HepG2 (cell line): ENCODE measurements at regions not wholly inside any gene's neighbourhood (a gene's known extent, or its start where the extent isn't known, plus 50 kb on each side); places are given as distances from the start of the nearest gene placed in this dataset.

Experiments used
- ATAC-seq: fragments of 200-7000 bp; cut with Tn5 transposase; 3 replicates; pipeline ENCODE4 v1.9.1; 2020; ENCODE audit warnings: mild to moderate bottlenecking, moderate library complexity
- BruUV-seq: library from RNA; stranded (reverse); fragments of 400-500 nt; replicated peaks from 2 replicates; lab custom pipeline; 2021; lab: Mats Ljungman, UMichigan
- CTCF ChIA-PET: fragments of 300-600 bp; formaldehyde crosslinking; extraction: SDS; loops from one replicate; lab custom pipeline; 2021; ENCODE audit warnings: low total read pairs, inconsistent platforms, low intra/inter-chr PET ratio; lab: Yijun Ruan, JAX
- POLR2A ChIA-PET: fragments of 350-600 bp; sonication (Branson Sonifier 250); formaldehyde crosslinking; loops from one replicate; lab custom pipeline; 2020; ENCODE audit warnings: antibody characterized with exemption, inconsistent platforms; lab: Yijun Ruan, JAX
- DNase-seq: peaks from one replicate; pipeline ENCODE4 v3.0.0-alpha.2; 2015; ENCODE audit warnings: low spot score
- FAIRE-seq: peaks from 3 replicates; lab custom pipeline; 2011; peaks lifted over from hg19 to GRCh38; lab: Jason Lieb, UNC
- H2AFZ ChIP-seq: one replicate; pipeline ENCODE4 v1.6.1; 2011; ENCODE audit warnings: low read length, inconsistent platforms
- H3K27ac ChIP-seq: fragments of 300-600 bp; 3 replicates; pipeline ENCODE4 v1.8.0; 2011; ENCODE audit warnings: mixed run types, mild to moderate bottlenecking, mixed read lengths, low read length, inconsistent platforms; ENCODE audit not compliant: insufficient read depth; ENCODE audit errors: extremely low read length
- H3K27me3 ChIP-seq, 2 experiments: fragments of 200-600 bp in 1 of 2; 2 replicates in 1 of 2; 3 replicates in 1 of 2; pipeline versions ENCODE4 v1.6.0 to v1.8.0; 2011; ENCODE audit warnings: low read length in 2 of 2, mild to moderate bottlenecking in 2 of 2, moderate library complexity in 2 of 2, inconsistent platforms in 1 of 2; ENCODE audit not compliant: insufficient read depth in 2 of 2, control insufficient read depth in 1 of 2
- H3K36me3 ChIP-seq, 2 experiments: fragments of 200-600 bp in 1 of 2; replicated peaks in 1 of 2; 2 replicates in 1 of 2; 3 replicates in 1 of 2; pipeline versions ENCODE4 v1.5.1 to v1.8.0; 2011; ENCODE audit warnings: low read length in 2 of 2, inconsistent platforms in 1 of 2; ENCODE audit not compliant: insufficient read depth in 2 of 2, control insufficient read depth in 1 of 2
- H3K4me1 ChIP-seq: 2 replicates; pipeline ENCODE4 v1.5.1; 2012; ENCODE audit warnings: low read length, inconsistent platforms; ENCODE audit not compliant: insufficient read depth
- H3K4me2 ChIP-seq: 2 replicates; pipeline ENCODE4 v1.6.0; 2011; ENCODE audit warnings: low read depth, low read length, inconsistent platforms
- H3K4me3 ChIP-seq, 3 experiments: fragments of 200-600 bp in 1 of 3; sonication (generic), shearing (Covaris generic) in 1 of 3; replicated peaks in 1 of 3; 2 replicates each; pipeline ENCODE4 v1.5.1; 2011 to 2016; ENCODE audit warnings: low read length in 3 of 3, inconsistent platforms in 2 of 3, low read depth in 2 of 3, mild to moderate bottlenecking in 2 of 3, control low read depth in 1 of 3, mixed read lengths in 1 of 3; ENCODE audit not compliant: insufficient read depth in 1 of 3
- H3K79me2 ChIP-seq: one replicate; pipeline ENCODE4 v1.6.1; 2011; ENCODE audit warnings: low read length, inconsistent platforms; ENCODE audit not compliant: insufficient read depth
- H3K9ac ChIP-seq: 2 replicates; pipeline ENCODE4 v1.6.0; 2011; ENCODE audit warnings: mild to moderate bottlenecking, low read depth, low read length, inconsistent platforms; ENCODE audit not compliant: insufficient read depth
- H3K9me3 ChIP-seq: 2 replicates; pipeline ENCODE4 v1.5.1; 2012; ENCODE audit warnings: mild to moderate bottlenecking, low read length
- H4K20me1 ChIP-seq: 2 replicates; pipeline ENCODE4 v1.6.0; 2011; ENCODE audit warnings: inconsistent platforms, mild to moderate bottlenecking, low read length, moderate library complexity; ENCODE audit not compliant: insufficient read depth
- ATF7 ChIP-seq, 2 experiments: fragments of 450-650 bp in 1 of 2; sonication (generic) in 1 of 2; formaldehyde crosslinking in 1 of 2; IDR thresholded peaks; 2 replicates each; pipeline versions ENCODE4 v1.4.0 to v1.6.1; 2016 to 2020; ENCODE audit warnings: antibody characterized with exemption in 1 of 2, mild to moderate bottlenecking in 1 of 2, missing genetic modification reagents in 1 of 2
- CEBPB ChIP-seq: IDR thresholded peaks from 2 replicates; pipeline ENCODE4 v1.6.1; 2011; ENCODE audit warnings: low read depth, low read length, improper control_type of control experiment, borderline replicate concordance
- KLF9 ChIP-seq: IDR thresholded peaks from 2 replicates; pipeline ENCODE4 v1.6.1; 2016; ENCODE audit warnings: low read depth
- MTF1 ChIP-seq: sonication (generic); formaldehyde crosslinking; IDR thresholded peaks from 2 replicates; pipeline ENCODE4 v1.5.0; 2020; ENCODE audit warnings: missing genetic modification reagents
- PHF5A ChIP-seq: IDR thresholded peaks from one replicate; pipeline ENCODE4 v1.6.1; 2018; ENCODE audit warnings: low read depth, missing genetic modification reagents; ENCODE audit not compliant: unreplicated experiment
- SOX13 ChIP-seq, 3 experiments: fragments of 450-650 bp in 1 of 3; sonication (generic) in 1 of 3; formaldehyde crosslinking in 1 of 3; IDR thresholded peaks in 2 of 3; conservative IDR thresholded peaks in 1 of 3; 2 replicates each; pipeline versions ENCODE4 v1.5.0 to v1.6.1; 2016 to 2020; ENCODE audit warnings: antibody characterized with exemption in 1 of 3, mild to moderate bottlenecking in 1 of 3, missing compliant biosample characterization in 1 of 3, missing genetic modification reagents in 1 of 3, moderate library complexity in 1 of 3
- ZNF282 ChIP-seq: fragments of 450-650 bp; IDR thresholded peaks from 2 replicates; pipeline ENCODE4 v1.6.1; 2018; ENCODE audit not compliant: partially characterized antibody
- ZNF510 ChIP-seq: sonication (generic); formaldehyde crosslinking; IDR thresholded peaks from 2 replicates; pipeline ENCODE4 v1.4.0; 2020; ENCODE audit warnings: low read depth, mild to moderate bottlenecking, missing genetic modification reagents
- ZNF781 ChIP-seq: sonication (generic); formaldehyde crosslinking; IDR thresholded peaks from 2 replicates; pipeline ENCODE4 v1.5.1; 2020; ENCODE audit warnings: borderline replicate concordance, mild to moderate bottlenecking, missing genetic modification reagents; ENCODE audit errors: not compliant biosample characterization
- WGBS: methylation state at CpG from one replicate; pipeline ENCODE4 v1.1.6; 2017; ENCODE audit warnings: low lambda C conversion rate; 5-methylcytosine and 5-hydroxymethylcytosine counted together
- in situ Hi-C: cut with HindIII; loops from 2 replicates; pipeline ENCODE4 v1.10.0; 2017; ENCODE audit warnings: low pct_unique_long_range_greater_than_20kb; ENCODE audit not compliant: extremely low pct_ligation_motif_present
- intact Hi-C: fragments of 100-400 bp; cut with micrococcal nuclease; formaldehyde crosslinking; loops from one replicate; pipeline ENCODE4 v1.10.0; 2022; ENCODE audit not compliant: unreplicated experiment
- TF ChIP-seq, protein P1 (sequence below): sonication (generic); formaldehyde crosslinking; IDR thresholded peaks from 2 replicates; pipeline ENCODE4 v1.8.1; 2022; ENCODE audit warnings: mild to moderate bottlenecking, missing genetic modification reagents

DNA sequence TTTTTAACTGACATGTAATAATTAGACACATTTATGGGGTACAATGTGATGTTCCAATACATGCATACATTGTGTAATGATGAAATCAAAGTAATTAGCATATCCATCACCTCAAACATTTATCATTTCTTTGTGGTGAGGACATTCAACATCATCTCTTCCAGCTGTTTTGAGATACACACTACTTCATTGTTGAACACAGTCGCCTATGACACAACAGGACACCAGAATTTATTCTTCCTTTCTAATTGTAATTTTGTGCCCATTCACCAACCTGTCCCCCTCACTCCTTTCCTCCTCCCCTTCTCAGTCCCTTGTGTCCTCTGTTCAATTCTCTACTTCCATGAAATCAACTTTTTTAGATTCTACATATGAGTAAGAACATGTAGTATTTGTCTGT lies 113.4 kb upstream of the CBLB start:
- in situ Hi-C loops: no loop called here
- FAIRE-seq (no peak), ATAC-seq (no peak), DNase-seq (no peak)
- POLR2A ChIA-PET: no interaction called here
- no peak overlapping the region for H3K27ac ChIP-seq
- intact Hi-C loops: no loop called here
- H3K9me3 ChIP-seq: peaks cover 7% of the 10 kb centered on the region
- H3K79me2 ChIP-seq: no peaks in the 10 kb centered on the region
- no peak overlapping the region for H3K9ac ChIP-seq
- no peak overlapping the region for H3K4me3 ChIP-seq
- H3K27me3 ChIP-seq: no peaks in the 10 kb centered on the region
- H4K20me1 ChIP-seq: no peaks in the 10 kb centered on the region
- no peaks in the 10 kb centered on the region for H3K4me1 ChIP-seq
- CTCF ChIA-PET: no interaction called here
- no peaks in the 10 kb centered on the region for H3K36me3 ChIP-seq
- no TSS peak for BruUV-seq
- H3K4me2 ChIP-seq: no peak overlapping the region
- WGBS: 48% methylated on average over 1 of the region's 1 CpG
- H2AFZ ChIP-seq: no peak overlapping the region
- TF ChIP-seq KLF9 (CRISPR knock-in tag) (no peak), ATF7 (IDR thresholded peaks at IDR 0.05) (peak; percentile 8; the same call in 1 of the 2 replicates), ATF7 (CRISPR knock-in tag; IDR thresholded peaks at IDR 0.05) (no peak), MTF1 (CRISPR knock-in tag) (no peak), CEBPB (peak; percentile 60; the same call in 1 of the 2 replicates), ZNF781 (CRISPR knock-in tag) (no peak), SOX13 (IDR thresholded peaks at IDR 0.05) (no peak), SOX13 (CRISPR knock-in tag; conservative IDR thresholded peaks at IDR 0.05 in 1 of 2, IDR thresholded peaks at IDR 0.05 in 1 of 2) (no peak), ZNF282 (no peak), PHF5A (CRISPR knock-in tag) (no peak), ZNF510 (no peak)
- TF ChIP-seq, protein P1, sequence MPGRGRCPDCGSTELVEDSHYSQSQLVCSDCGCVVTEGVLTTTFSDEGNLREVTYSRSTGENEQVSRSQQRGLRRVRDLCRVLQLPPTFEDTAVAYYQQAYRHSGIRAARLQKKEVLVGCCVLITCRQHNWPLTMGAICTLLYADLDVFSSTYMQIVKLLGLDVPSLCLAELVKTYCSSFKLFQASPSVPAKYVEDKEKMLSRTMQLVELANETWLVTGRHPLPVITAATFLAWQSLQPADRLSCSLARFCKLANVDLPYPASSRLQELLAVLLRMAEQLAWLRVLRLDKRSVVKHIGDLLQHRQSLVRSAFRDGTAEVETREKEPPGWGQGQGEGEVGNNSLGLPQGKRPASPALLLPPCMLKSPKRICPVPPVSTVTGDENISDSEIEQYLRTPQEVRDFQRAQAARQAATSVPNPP (CRISPR knock-in tag): no peak
